ENCODE measurements at regions not wholly inside any gene's neighbourhood (a gene's known extent, or its start where the extent isn't known, plus 50 kb on each side); places are given as distances from the start of the nearest gene placed in this dataset.

- Histone ChIP-seq H3K79me2 (ENCODE audit: control insufficient read depth, low read length) (no peaks in the 10 kb centered on the region), H3K9me2 (replicated peaks; ENCODE audit: control insufficient read depth, low read length) (no peaks in the 10 kb centered on the region), H3K27ac (ENCODE audit: low read depth, low read length) (no peak overlapping the region), H3K36me3 (ENCODE audit: control insufficient read depth, low read length) (no peaks in the 10 kb centered on the region), H3K9me3 (ENCODE audit: control insufficient read depth, insufficient read depth, low read length) (no peaks in the 10 kb centered on the region), H4K20me1 (ENCODE audit: control insufficient read depth, insufficient read depth, low read depth, low read length) (no peaks in the 10 kb centered on the region), H3K4me2 (ENCODE audit: low read length) (no peak overlapping the region), H3K4me1 (ENCODE audit: control insufficient read depth, low read length) (no peaks in the 10 kb centered on the region), H3K4me3 (ENCODE audit: low read length) (no peak overlapping the region), H3K27me3 (ENCODE audit: control insufficient read depth, low read length) (no peaks in the 10 kb centered on the region), H3F3A (ENCODE audit: control insufficient read depth, insufficient read depth) (no peaks in the 10 kb centered on the region)
- TF ChIP-seq CTCF (IDR thresholded peaks at IDR 0.05; ENCODE audit: low read depth, low read length, poor library complexity, severe bottlenecking) (no peak), EZH2phosphoT487 (IDR thresholded peaks at IDR 0.05; ENCODE audit: borderline replicate concordance, low read length) (no peak)
These were observed 633.5 kb downstream of the PTPRU start for GRCh38 chr1:29869802-29870201.

DNA sequence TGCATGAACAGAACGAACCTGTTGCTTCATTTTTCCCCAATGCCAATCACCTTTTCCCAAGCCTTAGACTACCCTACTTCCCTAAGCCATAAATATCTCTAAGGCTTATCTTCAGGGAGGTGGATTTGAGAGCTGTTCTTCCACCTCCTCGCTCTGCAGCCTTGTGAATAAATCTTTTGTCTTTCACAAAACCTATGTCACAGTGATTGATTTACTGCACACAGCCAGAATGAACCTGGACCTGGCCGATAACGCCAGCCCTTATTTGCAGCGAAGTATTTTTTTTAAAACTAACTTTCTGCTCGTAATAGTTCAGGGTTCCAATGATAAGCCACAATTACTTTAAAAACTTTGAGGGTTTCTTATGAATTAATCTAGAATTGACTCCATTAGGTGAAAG, 632.6 kb downstream of the PTPRU start:
- no peaks in the 10 kb centered on the region for H3K27me3 ChIP-seq (ENCODE audit: control insufficient read depth, low read length)

GRCh38 chr1:29868096-29868495, 631.8 kb downstream of the PTPRU start:
- H3K27me3 ChIP-seq (ENCODE audit: control insufficient read depth, low read length): no peaks in the 10 kb centered on the region
- H3K4me1 ChIP-seq (ENCODE audit: control insufficient read depth, low read length): no peaks in the 10 kb centered on the region
- no peaks in the 10 kb centered on the region for H3K9me2 ChIP-seq (replicated peaks; ENCODE audit: control insufficient read depth, low read length)
- H3K79me2 ChIP-seq (ENCODE audit: control insufficient read depth, low read length): no peaks in the 10 kb centered on the region
- H3K27ac ChIP-seq (ENCODE audit: low read depth, low read length): no peak overlapping the region
- no peaks in the 10 kb centered on the region for H4K20me1 ChIP-seq (ENCODE audit: control insufficient read depth, insufficient read depth, low read depth, low read length)
- H3K4me3 ChIP-seq (ENCODE audit: low read length): no peak overlapping the region
- no peak overlapping the region for H3K4me2 ChIP-seq (ENCODE audit: low read length)
- H3F3A ChIP-seq (ENCODE audit: control insufficient read depth, insufficient read depth): no peaks in the 10 kb centered on the region
- H3K36me3 ChIP-seq (ENCODE audit: control insufficient read depth, low read length): no peaks in the 10 kb centered on the region
- H3K9me3 ChIP-seq (ENCODE audit: control insufficient read depth, insufficient read depth, low read length): no peaks in the 10 kb centered on the region
- TF ChIP-seq CTCF (IDR thresholded peaks at IDR 0.05; ENCODE audit: low read depth, low read length, poor library complexity, severe bottlenecking) (no peak), EZH2phosphoT487 (IDR thresholded peaks at IDR 0.05; ENCODE audit: borderline replicate concordance, low read length) (no peak)

More for the DNA sequence above, 632.6 kb downstream of the PTPRU start:
- TF ChIP-seq EZH2phosphoT487 (IDR thresholded peaks at IDR 0.05; ENCODE audit: borderline replicate concordance, low read length): no peak
- no peak for TF ChIP-seq CTCF (IDR thresholded peaks at IDR 0.05; ENCODE audit: low read depth, low read length, poor library complexity, severe bottlenecking)
- Histone ChIP-seq H3K36me3 (ENCODE audit: control insufficient read depth, low read length) (no peaks in the 10 kb centered on the region), H3K27ac (ENCODE audit: low read depth, low read length) (no peak overlapping the region), H3K9me3 (ENCODE audit: control insufficient read depth, insufficient read depth, low read length) (no peaks in the 10 kb centered on the region), H3F3A (ENCODE audit: control insufficient read depth, insufficient read depth) (no peaks in the 10 kb centered on the region), H3K4me3 (ENCODE audit: low read length) (no peak overlapping the region), H3K4me2 (ENCODE audit: low read length) (no peak overlapping the region), H3K79me2 (ENCODE audit: control insufficient read depth, low read length) (no peaks in the 10 kb centered on the region), H3K4me1 (ENCODE audit: control insufficient read depth, low read length) (no peaks in the 10 kb centered on the region), H4K20me1 (ENCODE audit: control insufficient read depth, insufficient read depth, low read depth, low read length) (no peaks in the 10 kb centered on the region), H3K9me2 (replicated peaks; ENCODE audit: control insufficient read depth, low read length) (no peaks in the 10 kb centered on the region)

DNA sequence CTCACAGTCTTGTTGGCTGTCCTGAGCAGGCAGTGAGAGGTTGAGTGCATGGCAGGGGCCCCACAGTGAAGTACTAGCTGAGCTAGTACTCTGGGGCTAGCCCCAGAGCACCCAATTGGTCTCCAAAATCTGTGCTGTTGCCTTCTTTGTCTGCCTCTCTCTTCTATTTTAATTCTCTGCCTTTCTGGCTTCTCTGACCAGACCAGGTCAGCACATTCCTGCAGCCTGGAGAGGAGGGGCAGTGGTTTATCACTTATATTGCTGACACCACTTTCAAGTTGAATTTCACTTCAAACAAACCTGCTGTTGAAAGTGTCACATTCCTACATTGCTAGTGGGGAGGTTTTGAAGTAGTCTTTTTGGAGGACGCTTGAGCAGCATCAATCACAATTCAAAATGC, 628.7 kb downstream of the PTPRU start:
- no peak overlapping the region for H3K4me3 ChIP-seq (ENCODE audit: low read length)
- H3K27ac ChIP-seq (ENCODE audit: low read depth, low read length): no peak overlapping the region
- H3K9me3 ChIP-seq (ENCODE audit: control insufficient read depth, insufficient read depth, low read length): peaks cover 19% of the 10 kb centered on the region; the same call in 1 of the 2 replicates
- no peaks in the 10 kb centered on the region for H4K20me1 ChIP-seq (ENCODE audit: control insufficient read depth, insufficient read depth, low read depth, low read length)
- no peaks in the 10 kb centered on the region for H3K27me3 ChIP-seq (ENCODE audit: control insufficient read depth, low read length)
- H3K4me1 ChIP-seq (ENCODE audit: control insufficient read depth, low read length): no peaks in the 10 kb centered on the region
- H3K9me2 ChIP-seq (replicated peaks; ENCODE audit: control insufficient read depth, low read length): no peaks in the 10 kb centered on the region
- H3K4me2 ChIP-seq (ENCODE audit: low read length): no peak overlapping the region
- no peaks in the 10 kb centered on the region for H3K36me3 ChIP-seq (ENCODE audit: control insufficient read depth, low read length)
- no peaks in the 10 kb centered on the region for H3K79me2 ChIP-seq (ENCODE audit: control insufficient read depth, low read length)
- TF ChIP-seq EZH2phosphoT487 (IDR thresholded peaks at IDR 0.05; ENCODE audit: borderline replicate concordance, low read length) (no peak), CTCF (IDR thresholded peaks at IDR 0.05; ENCODE audit: low read depth, low read length, poor library complexity, severe bottlenecking) (no peak)
- no peaks in the 10 kb centered on the region for H3F3A ChIP-seq (ENCODE audit: control insufficient read depth, insufficient read depth)
